Lower leg skin (tissue), 3 donors: ENCODE measurements at regions not wholly inside any gene's neighbourhood (a gene's known extent, or its start where the extent isn't known, plus 50 kb on each side); places are given as distances from the start of the nearest gene placed in this dataset.

Experiments used
- CTCF ChIP-seq, 3 donors: fragments of 450-650 bp; IDR thresholded peaks; one replicate each; pipeline ENCODE4 v1.5.1; 2016; ENCODE audit warnings: antibody characterized with exemption in 3 of 3, mild to moderate bottlenecking in 3 of 3, moderate library complexity in 2 of 3
- POLR2A ChIP-seq, 2 donors: fragments of 450-650 bp; IDR thresholded peaks; one replicate each; pipeline ENCODE4 v1.6.1; 2016 to 2017; ENCODE audit warnings: antibody characterized with exemption in 2 of 2, mild to moderate bottlenecking in 1 of 2, moderate library complexity in 1 of 2

GRCh38 chr7:120160166-120160565 is 112.8 kb upstream of the KCND2 start:
- no peak for TF ChIP-seq CTCF (IDR thresholded peaks at IDR 0.05)
- no peak for TF ChIP-seq POLR2A (IDR thresholded peaks at IDR 0.05)
